ENCODE measurements at regions not wholly inside any gene's neighbourhood (a gene's known extent, or its start where the extent isn't known, plus 50 kb on each side); places are given as distances from the start of the nearest gene placed in this dataset.

DNA sequence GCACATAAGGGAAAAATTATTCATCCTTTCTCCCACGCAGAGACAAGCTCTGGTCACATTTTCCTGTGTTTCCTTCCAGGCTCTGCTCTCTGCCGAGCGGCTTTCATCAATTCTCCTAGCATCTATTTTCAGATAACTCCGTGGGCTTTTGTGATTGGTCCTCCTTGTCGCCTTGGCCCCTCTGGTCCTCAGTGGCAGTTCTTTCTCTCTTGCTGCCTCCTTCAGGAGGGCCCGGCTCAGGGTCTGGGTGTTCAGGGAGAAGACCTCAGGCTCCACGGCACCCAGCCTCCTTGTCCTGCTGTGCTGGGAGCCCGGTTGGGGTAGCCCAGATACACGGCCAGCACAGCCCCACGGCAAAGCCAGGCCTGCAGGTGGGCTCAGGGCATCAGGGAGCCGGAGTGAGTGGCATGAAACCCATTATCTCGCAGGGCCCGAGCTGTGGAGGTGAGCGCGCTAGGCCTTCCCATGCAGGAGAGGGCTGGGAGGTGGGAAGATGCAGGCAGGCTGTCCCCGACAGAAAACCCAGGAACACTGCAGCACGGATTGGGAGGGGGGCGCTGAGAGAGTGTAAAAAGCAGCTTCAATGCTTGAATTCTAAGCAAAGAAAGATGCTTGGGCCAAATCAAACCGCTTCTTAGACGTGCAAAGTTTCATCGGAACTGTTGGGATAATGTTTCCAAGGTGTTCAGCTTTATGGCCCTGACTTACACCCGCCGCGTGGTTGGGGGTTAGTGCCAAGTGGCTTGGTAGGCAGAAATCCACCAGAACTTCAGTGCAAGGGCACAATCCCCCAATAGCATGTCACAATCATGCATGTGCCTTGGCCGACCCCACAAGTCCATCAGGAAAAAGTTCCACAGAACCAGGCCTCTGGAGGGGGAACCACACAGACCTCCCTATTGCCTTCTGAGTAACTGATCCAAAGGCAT lies 81.9 kb upstream of the WNT7B start (continued):
- no peak for TF ChIP-seq FOSL2 (IDR thresholded peaks at IDR 0.05; ENCODE audit: borderline replicate concordance, low read depth)
- no peak; the same call in 1 of the 2 replicates for TF ChIP-seq POLR2AphosphoS5 (IDR thresholded peaks at IDR 0.05; ENCODE audit: low read depth, low read length)
- TF ChIP-seq CTCF (IDR thresholded peaks at IDR 0.05): no peak
- no peak for TF ChIP-seq EP300 (IDR thresholded peaks at IDR 0.05; ENCODE audit: borderline replicate concordance in 1 of 2, low read depth in 1 of 2, low read length in 1 of 2)

GRCh38 chr22:46060292-46061123 lies 83.5 kb upstream of the WNT7B start:
- DNase-seq: no peak
- peak overlapping the region; percentile 99 for H3K9ac ChIP-seq
- 0 out of 4 replicates have a peak overlapping the region, but pooled peaks have one; percentile 20 to 26 for H3K4me3 ChIP-seq (ENCODE audit: low read depth in 2 of 2, low read length in 1 of 2)
- H3K27ac ChIP-seq (ENCODE audit: low read depth in 2 of 2, low read length in 1 of 2): peak overlapping the region; percentile 79 to 100
- H4K20me1 ChIP-seq (ENCODE audit: insufficient read depth): no peaks in the 10 kb centered on the region
- peaks cover 0 to 4% of the 10 kb centered on the region in 2 experiments for H3K36me3 ChIP-seq (replicated peaks in 1 of 2; ENCODE audit: control insufficient read depth in 1 of 2, insufficient read depth in 2 of 2, low read length in 1 of 2)
- no peaks in the 10 kb centered on the region for H3K9me3 ChIP-seq
- TF ChIP-seq MXI1 (IDR thresholded peaks at IDR 0.05; ENCODE audit: low read depth, low read length) (no peak), RXRA (IDR thresholded peaks at IDR 0.05; ENCODE audit: borderline replicate concordance, low read depth) (no peak), TEAD4 (IDR thresholded peaks at IDR 0.05; ENCODE audit: borderline replicate concordance, insufficient read depth) (no peak), EP300 (IDR thresholded peaks at IDR 0.05; ENCODE audit: borderline replicate concordance in 1 of 2, low read depth in 1 of 2, low read length in 1 of 2) (no peak), GABPA (IDR thresholded peaks at IDR 0.05; ENCODE audit: low read depth) (no peak), POLR2AphosphoS5 (IDR thresholded peaks at IDR 0.05; ENCODE audit: low read depth, low read length) (no peak), SIN3A (IDR thresholded peaks at IDR 0.05; ENCODE audit: borderline replicate concordance, low read depth, low read length) (no peak), JUND (IDR thresholded peaks at IDR 0.05) (no peak), CHD2 (IDR thresholded peaks at IDR 0.05; ENCODE audit: low read length, partially characterized antibody) (no peak), GATA2 (CRISPR knock-in tag; IDR thresholded peaks at IDR 0.05) (no peak), TCF12 (IDR thresholded peaks at IDR 0.05) (no peak)
- no peaks in the 10 kb centered on the region for H3K27me3 ChIP-seq (ENCODE audit: insufficient read depth)
- POLR2A ChIA-PET: interaction anchor here (1.2 kb wide), 1 partner anchor 27 kb away, joined by 3 read pairs; no protein-coding TSS in a partner anchor
- 61% methylated on average over 14 of the region's 14 CpGs for WGBS (ENCODE audit: low lambda C conversion rate)
- CTCF ChIA-PET: interaction anchor here (1.2 to 1.5 kb wide), 4 partner anchors 17 to 66 kb away, joined by 3 to 7 read pairs (median 4); no protein-coding TSS in a partner anchor
- peaks cover 100% of the 10 kb centered on the region for H3K79me2 ChIP-seq (ENCODE audit: insufficient read depth)
- peak overlapping the region; percentile 95 for H3K4me2 ChIP-seq
- peaks cover 46 to 73% of the 10 kb centered on the region in 2 experiments for H3K4me1 ChIP-seq (ENCODE audit: control insufficient read depth in 1 of 2, insufficient read depth in 2 of 2, low read depth in 1 of 2, low read length in 1 of 2)
- H3K9me2 ChIP-seq: no peaks in the 10 kb centered on the region
- no peak overlapping the region for H2AFZ ChIP-seq (ENCODE audit: low read depth)
- peaks cover 44% of the 10 kb centered on the region for H3F3A ChIP-seq (replicated peaks; ENCODE audit: insufficient read depth)
